ENCODE measurements at regions not wholly inside any gene's neighbourhood (a gene's known extent, or its start where the extent isn't known, plus 50 kb on each side); places are given as distances from the start of the nearest gene placed in this dataset.

DNA sequence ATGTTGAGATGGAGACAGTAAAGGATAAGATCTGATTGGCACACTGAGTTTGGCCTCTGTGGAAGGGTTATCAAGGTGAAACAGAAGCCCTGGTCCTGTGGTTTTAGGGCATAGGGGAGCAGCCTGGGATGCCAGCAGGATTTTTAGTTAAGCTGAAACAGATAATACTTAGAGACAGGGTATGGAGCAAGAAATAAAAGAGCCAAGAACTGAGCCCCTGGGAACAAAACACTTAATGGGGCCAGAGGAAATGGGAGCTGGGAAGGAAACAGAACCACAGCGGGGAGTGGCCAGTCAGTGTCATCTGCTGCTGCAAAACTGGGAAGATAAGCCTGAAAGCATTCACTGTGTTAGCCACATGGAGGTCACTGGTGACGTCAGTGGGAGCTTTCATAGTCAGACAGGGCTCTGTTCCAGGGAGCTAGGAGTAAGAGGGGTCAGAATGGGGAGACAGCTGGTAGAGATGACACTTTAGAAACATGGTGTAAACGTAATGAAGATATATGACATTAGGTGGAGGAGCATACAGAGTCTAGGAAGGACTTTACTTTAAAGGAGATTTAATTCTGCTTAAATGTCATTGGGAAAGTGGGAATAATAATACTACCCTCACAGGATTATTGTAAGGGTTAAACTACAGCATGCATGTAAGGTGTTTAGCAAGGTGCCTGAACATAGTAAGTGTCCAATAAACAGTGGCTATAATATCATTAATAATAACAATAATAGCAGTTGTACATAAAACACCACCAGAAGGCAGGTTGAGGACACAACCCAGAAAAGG is 172.7 kb upstream of the CTNNB1 start (continued):
- TF ChIP-seq CEBPZ (IDR thresholded peaks at IDR 0.05; ENCODE audit: borderline replicate concordance, low read depth, low read length) = no peak
- TF ChIP-seq ZSCAN29 (IDR thresholded peaks at IDR 0.05) = no peak
- TF ChIP-seq HOMEZ (CRISPR knock-in tag; IDR thresholded peaks at IDR 0.05) = no peak
- no peak for TF ChIP-seq HDAC2 (IDR thresholded peaks at IDR 0.05)
- TF ChIP-seq ZNF282 (CRISPR knock-in tag; IDR thresholded peaks at IDR 0.05) = no peak
- no peak for TF ChIP-seq ADNP (tag; IDR thresholded peaks at IDR 0.05)
- no peak for TF ChIP-seq POLR2B (IDR thresholded peaks at IDR 0.05; ENCODE audit: low read depth, partially characterized antibody)
- no peak for TF ChIP-seq HDAC8 (tag; IDR thresholded peaks at IDR 0.05)
- TF ChIP-seq ZBED1 (IDR thresholded peaks at IDR 0.05) = no peak
- TF ChIP-seq, protein P1, sequence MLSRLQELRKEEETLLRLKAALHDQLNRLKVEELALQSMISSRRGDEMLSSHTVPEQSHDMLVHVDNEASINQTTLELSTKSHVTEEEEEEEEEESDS (CRISPR knock-in tag; IDR thresholded peaks at IDR 0.05) = no peak
- TF ChIP-seq, protein P2, sequence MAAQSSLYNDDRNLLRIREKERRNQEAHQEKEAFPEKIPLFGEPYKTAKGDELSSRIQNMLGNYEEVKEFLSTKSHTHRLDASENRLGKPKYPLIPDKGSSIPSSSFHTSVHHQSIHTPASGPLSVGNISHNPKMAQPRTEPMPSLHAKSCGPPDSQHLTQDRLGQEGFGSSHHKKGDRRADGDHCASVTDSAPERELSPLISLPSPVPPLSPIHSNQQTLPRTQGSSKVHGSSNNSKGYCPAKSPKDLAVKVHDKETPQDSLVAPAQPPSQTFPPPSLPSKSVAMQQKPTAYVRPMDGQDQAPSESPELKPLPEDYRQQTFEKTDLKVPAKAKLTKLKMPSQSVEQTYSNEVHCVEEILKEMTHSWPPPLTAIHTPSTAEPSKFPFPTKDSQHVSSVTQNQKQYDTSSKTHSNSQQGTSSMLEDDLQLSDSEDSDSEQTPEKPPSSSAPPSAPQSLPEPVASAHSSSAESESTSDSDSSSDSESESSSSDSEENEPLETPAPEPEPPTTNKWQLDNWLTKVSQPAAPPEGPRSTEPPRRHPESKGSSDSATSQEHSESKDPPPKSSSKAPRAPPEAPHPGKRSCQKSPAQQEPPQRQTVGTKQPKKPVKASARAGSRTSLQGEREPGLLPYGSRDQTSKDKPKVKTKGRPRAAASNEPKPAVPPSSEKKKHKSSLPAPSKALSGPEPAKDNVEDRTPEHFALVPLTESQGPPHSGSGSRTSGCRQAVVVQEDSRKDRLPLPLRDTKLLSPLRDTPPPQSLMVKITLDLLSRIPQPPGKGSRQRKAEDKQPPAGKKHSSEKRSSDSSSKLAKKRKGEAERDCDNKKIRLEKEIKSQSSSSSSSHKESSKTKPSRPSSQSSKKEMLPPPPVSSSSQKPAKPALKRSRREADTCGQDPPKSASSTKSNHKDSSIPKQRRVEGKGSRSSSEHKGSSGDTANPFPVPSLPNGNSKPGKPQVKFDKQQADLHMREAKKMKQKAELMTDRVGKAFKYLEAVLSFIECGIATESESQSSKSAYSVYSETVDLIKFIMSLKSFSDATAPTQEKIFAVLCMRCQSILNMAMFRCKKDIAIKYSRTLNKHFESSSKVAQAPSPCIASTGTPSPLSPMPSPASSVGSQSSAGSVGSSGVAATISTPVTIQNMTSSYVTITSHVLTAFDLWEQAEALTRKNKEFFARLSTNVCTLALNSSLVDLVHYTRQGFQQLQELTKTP (IDR thresholded peaks at IDR 0.05; ENCODE audit: low read depth in 1 of 2, partially characterized antibody in 2 of 2) = no peak
- TF ChIP-seq HNRNPLL (IDR thresholded peaks at IDR 0.05; ENCODE audit: low read depth, low read length, poor library complexity, severe bottlenecking) = no peak
- TF ChIP-seq, protein P3, sequence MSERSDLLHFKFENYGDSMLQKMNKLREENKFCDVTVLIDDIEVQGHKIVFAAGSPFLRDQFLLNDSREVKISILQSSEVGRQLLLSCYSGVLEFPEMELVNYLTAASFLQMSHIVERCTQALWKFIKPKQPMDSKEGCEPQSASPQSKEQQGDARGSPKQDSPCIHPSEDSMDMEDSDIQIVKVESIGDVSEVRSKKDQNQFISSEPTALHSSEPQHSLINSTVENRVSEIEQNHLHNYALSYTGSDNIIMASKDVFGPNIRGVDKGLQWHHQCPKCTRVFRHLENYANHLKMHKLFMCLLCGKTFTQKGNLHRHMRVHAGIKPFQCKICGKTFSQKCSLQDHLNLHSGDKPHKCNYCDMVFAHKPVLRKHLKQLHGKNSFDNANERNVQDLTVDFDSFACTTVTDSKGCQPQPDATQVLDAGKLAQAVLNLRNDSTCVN (CRISPR knock-in tag; IDR thresholded peaks at IDR 0.05) = no peak
- no peak for TF ChIP-seq USF1 (CRISPR knock-in tag; IDR thresholded peaks at IDR 0.05)
